Esophagus muscularis mucosa (tissue), 2 donors: ENCODE measurements at regions not wholly inside any gene's neighbourhood (a gene's known extent, or its start where the extent isn't known, plus 50 kb on each side); places are given as distances from the start of the nearest gene placed in this dataset.

Experiments used
- POLR2A ChIP-seq: fragments of 450-650 bp; IDR thresholded peaks from one replicate; pipeline ENCODE4 v1.6.1; 2017; ENCODE audit warnings: antibody characterized with exemption, moderate library complexity, mild to moderate bottlenecking, low read depth
- POLR2AphosphoS5 ChIP-seq, 2 donors: sonication (generic); formaldehyde crosslinking; IDR thresholded peaks; one replicate each; pipeline ENCODE4 v1.6.1; 2017; ENCODE audit warnings: antibody characterized with exemption in 2 of 2

DNA sequence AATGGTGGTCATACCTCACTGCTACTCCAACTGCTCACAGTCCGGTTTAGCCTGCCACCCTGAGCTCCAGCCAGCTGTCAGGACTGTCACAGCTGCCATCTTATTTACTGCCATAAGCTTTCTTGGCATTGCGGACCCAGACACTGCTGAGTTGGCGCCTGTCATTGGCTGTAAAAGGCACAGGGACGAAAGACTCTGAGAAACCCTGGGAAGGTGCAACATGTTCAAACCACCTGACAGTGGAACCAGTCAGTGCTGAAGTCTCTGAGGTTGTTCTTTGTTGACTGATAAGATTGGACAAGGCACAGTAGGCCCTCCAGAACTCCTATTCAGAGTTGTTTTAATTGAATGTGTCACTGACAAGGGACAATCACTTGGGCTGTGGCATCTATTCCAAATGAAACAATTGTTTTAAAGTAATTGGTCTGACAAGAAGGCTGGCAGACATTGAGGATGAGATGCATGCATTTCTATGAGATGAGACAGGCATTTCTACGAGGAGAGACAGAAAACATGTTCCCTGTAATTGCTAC is 927.8 kb downstream of the STPG2 start:
- TF ChIP-seq POLR2A: no peak
- TF ChIP-seq POLR2AphosphoS5 (IDR thresholded peaks at IDR 0.05): no peak
